ENCODE measurements at regions not wholly inside any gene's neighbourhood (a gene's known extent, or its start where the extent isn't known, plus 50 kb on each side); places are given as distances from the start of the nearest gene placed in this dataset.
A peak's percentile ranks its signal among the peaks of the same experiment; 100 is the strongest.

- DNase-seq (ENCODE audit: low spot score): no peak
Measured at GRCh38 chr12:98437806-98438595, 77.4 kb upstream of the TMPO start.

GRCh38 chr12:98438656-98439230 is 76.6 kb upstream of the TMPO start:
- DNase-seq (ENCODE audit: low spot score): no peak

- peak; percentile 46 for DNase-seq (ENCODE audit: low spot score)
Measured at GRCh38 chr12:98439471-98439951, 75.9 kb upstream of the TMPO start.

GRCh38 chr12:98439981-98440581 is 75.3 kb upstream of the TMPO start:
- DNase-seq (ENCODE audit: low spot score): peak; percentile 91

- DNase-seq (ENCODE audit: low spot score): no peak
Measured at GRCh38 chr12:98446060-98446459, 69.3 kb upstream of the TMPO start.

- DNase-seq (ENCODE audit: low spot score): peak; percentile 45
Measured at GRCh38 chr12:98446682-98447081, 68.7 kb upstream of the TMPO start.

GRCh38 chr12:98449584-98449983 is 65.8 kb upstream of the TMPO start:
- no peak for DNase-seq (ENCODE audit: low spot score)

GRCh38 chr12:98453070-98453469 is 62.3 kb upstream of the TMPO start:
- DNase-seq (ENCODE audit: low spot score): no peak

- DNase-seq (ENCODE audit: low spot score): no peak
Measured at GRCh38 chr12:98453492-98453891, 61.9 kb upstream of the TMPO start.

- DNase-seq (ENCODE audit: low spot score): no peak
Measured at GRCh38 chr12:98456041-98456440, 59.3 kb upstream of the TMPO start.

GRCh38 chr12:98456576-98457573 is 58.5 kb upstream of the TMPO start:
- DNase-seq (ENCODE audit: low spot score): peak; percentile 81

GRCh38 chr12:98464190-98464589 is 51.2 kb upstream of the TMPO start:
- no peak for DNase-seq (ENCODE audit: low spot score)

GRCh38 chr12:98465505-98465904 is 49.9 kb upstream of the TMPO start:
- no peak for DNase-seq (ENCODE audit: low spot score)

Measured in GM03348 (cell line).